Activated CD8-positive, alpha-beta memory T cell treated with anti-CD3 and anti-CD28 coated beads, Interleukin-2, amount 50 U/mL, for 48 hours (primary cell): ENCODE measurements at regions not wholly inside any gene's neighbourhood (a gene's known extent, or its start where the extent isn't known, plus 50 kb on each side); places are given as distances from the start of the nearest gene placed in this dataset.

Source experiments
- DNase-seq: peaks from one replicate; pipeline ENCODE4 v3.0.0-alpha.2; 2020

GRCh38 chr6:154561750-154562149 is 51.3 kb upstream of the CNKSR3 start:
- no peak for DNase-seq

- DNase-seq, result no peak
These were observed 54.8 kb upstream of the CNKSR3 start for GRCh38 chr6:154565331-154565730.

GRCh38 chr6:154566866-154567265 is 56.4 kb upstream of the CNKSR3 start:
- DNase-seq, result no peak

GRCh38 chr6:154567695-154568220 is 57.3 kb upstream of the CNKSR3 start:
- no peak for DNase-seq

GRCh38 chr6:154569156-154569862 is 58.8 kb upstream of the CNKSR3 start:
- DNase-seq, result no peak

- DNase-seq, result no peak
These were observed 60.0 kb upstream of the CNKSR3 start for GRCh38 chr6:154570505-154570904.

GRCh38 chr6:154572556-154572955 is 62.1 kb upstream of the CNKSR3 start:
- DNase-seq, result no peak

GRCh38 chr6:154578004-154578559 is 67.6 kb upstream of the CNKSR3 start:
- no peak for DNase-seq

GRCh38 chr6:154579046-154579445 is 68.6 kb upstream of the CNKSR3 start:
- no peak for DNase-seq

GRCh38 chr6:154579485-154579884 is 69.0 kb upstream of the CNKSR3 start:
- no peak for DNase-seq

- no peak for DNase-seq
These were observed 70.1 kb upstream of the CNKSR3 start for GRCh38 chr6:154580397-154581135.

GRCh38 chr6:154582696-154583095 is 72.2 kb upstream of the CNKSR3 start:
- no peak for DNase-seq

- DNase-seq, result no peak
These were observed 73.2 kb upstream of the CNKSR3 start for GRCh38 chr6:154583546-154584188.

- DNase-seq, result no peak
These were observed 80.3 kb upstream of the CNKSR3 start for GRCh38 chr6:154590756-154591155.

GRCh38 chr6:154591234-154591633 is 80.7 kb upstream of the CNKSR3 start:
- DNase-seq, result no peak

GRCh38 chr6:154592199-154592860 is 81.8 kb upstream of the CNKSR3 start:
- DNase-seq, result no peak

- no peak for DNase-seq
These were observed 82.6 kb upstream of the CNKSR3 start for GRCh38 chr6:154593122-154593521.

GRCh38 chr6:154594496-154595198 is 84.2 kb upstream of the CNKSR3 start:
- no peak for DNase-seq

- DNase-seq, result no peak
These were observed 85.1 kb upstream of the CNKSR3 start for GRCh38 chr6:154595538-154595937.

- DNase-seq, result no peak
These were observed 85.5 kb upstream of the CNKSR3 start for GRCh38 chr6:154596009-154596408.

GRCh38 chr6:154596701-154597100 is 86.2 kb upstream of the CNKSR3 start:
- no peak for DNase-seq

GRCh38 chr6:154598399-154598798 is 87.9 kb upstream of the CNKSR3 start:
- no peak for DNase-seq
